ENCODE measurements at regions not wholly inside any gene's neighbourhood (a gene's known extent, or its start where the extent isn't known, plus 50 kb on each side); places are given as distances from the start of the nearest gene placed in this dataset.

DNA sequence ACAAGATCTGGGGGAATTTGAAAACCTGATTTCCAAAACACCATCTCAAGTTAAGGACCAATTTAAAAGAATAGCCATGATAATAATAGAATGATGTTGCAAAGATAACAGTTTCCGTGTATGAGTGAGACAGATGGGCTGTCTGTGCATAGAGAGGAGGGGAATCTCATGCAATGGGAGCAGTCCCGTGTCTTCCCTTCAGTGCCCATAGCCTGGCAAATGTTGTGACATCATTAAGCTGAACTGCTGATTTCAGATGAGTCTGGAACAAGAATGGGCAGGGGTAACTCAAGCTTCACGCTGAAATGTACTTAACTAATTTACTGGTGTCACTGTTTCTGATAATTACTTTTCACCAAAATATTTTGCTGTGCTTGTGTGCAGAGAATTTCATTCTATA lies 454.0 kb downstream of the FOXG1 start:
- no peak for ATAC-seq
- TF ChIP-seq CSDC2 (CRISPR knock-in tag; IDR thresholded peaks at IDR 0.05): no peak
- no peak for TF ChIP-seq ISL1 (CRISPR knock-in tag; IDR thresholded peaks at IDR 0.05)
- TF ChIP-seq OSR1 (CRISPR knock-in tag; IDR thresholded peaks at IDR 0.05): no peak
- TF ChIP-seq ARNTL (CRISPR knock-in tag; IDR thresholded peaks at IDR 0.05; ENCODE audit: borderline replicate concordance, low read depth): no peak
- no peak for TF ChIP-seq GLIS3 (CRISPR knock-in tag; IDR thresholded peaks at IDR 0.05)
- TF ChIP-seq, protein P1, sequence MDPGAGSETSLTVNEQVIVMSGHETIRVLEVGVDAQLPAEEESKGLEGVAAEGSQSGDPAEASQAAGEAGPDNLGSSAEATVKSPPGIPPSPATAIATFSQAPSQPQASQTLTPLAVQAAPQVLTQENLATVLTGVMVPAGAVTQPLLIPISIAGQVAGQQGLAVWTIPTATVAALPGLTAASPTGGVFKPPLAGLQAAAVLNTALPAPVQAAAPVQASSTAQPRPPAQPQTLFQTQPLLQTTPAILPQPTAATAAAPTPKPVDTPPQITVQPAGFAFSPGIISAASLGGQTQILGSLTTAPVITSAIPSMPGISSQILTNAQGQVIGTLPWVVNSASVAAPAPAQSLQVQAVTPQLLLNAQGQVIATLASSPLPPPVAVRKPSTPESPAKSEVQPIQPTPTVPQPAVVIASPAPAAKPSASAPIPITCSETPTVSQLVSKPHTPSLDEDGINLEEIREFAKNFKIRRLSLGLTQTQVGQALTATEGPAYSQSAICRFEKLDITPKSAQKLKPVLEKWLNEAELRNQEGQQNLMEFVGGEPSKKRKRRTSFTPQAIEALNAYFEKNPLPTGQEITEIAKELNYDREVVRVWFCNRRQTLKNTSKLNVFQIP (CRISPR knock-in tag; IDR thresholded peaks at IDR 0.05; ENCODE audit: borderline replicate concordance, low read depth): no peak
- no peak for TF ChIP-seq ZFP30 (CRISPR knock-in tag; IDR thresholded peaks at IDR 0.05)
- no peak for TF ChIP-seq TCF4 (CRISPR knock-in tag; IDR thresholded peaks at IDR 0.05; ENCODE audit: borderline replicate concordance)
- no peak for TF ChIP-seq BACH2 (CRISPR knock-in tag; IDR thresholded peaks at IDR 0.05; ENCODE audit: borderline replicate concordance)
- no peak for TF ChIP-seq ZC3H10 (CRISPR knock-in tag; IDR thresholded peaks at IDR 0.05)
- TF ChIP-seq, protein P2, sequence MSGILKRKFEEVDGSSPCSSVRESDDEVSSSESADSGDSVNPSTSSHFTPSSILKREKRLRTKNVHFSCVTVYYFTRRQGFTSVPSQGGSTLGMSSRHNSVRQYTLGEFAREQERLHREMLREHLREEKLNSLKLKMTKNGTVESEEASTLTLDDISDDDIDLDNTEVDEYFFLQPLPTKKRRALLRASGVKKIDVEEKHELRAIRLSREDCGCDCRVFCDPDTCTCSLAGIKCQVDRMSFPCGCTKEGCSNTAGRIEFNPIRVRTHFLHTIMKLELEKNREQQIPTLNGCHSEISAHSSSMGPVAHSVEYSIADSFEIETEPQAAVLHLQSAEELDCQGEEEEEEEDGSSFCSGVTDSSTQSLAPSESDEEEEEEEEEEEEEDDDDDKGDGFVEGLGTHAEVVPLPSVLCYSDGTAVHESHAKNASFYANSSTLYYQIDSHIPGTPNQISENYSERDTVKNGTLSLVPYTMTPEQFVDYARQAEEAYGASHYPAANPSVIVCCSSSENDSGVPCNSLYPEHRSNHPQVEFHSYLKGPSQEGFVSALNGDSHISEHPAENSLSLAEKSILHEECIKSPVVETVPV (CRISPR knock-in tag; IDR thresholded peaks at IDR 0.05): no peak
- TF ChIP-seq PPARA (CRISPR knock-in tag; IDR thresholded peaks at IDR 0.05; ENCODE audit: borderline replicate concordance): no peak
- TF ChIP-seq ZNF70 (CRISPR knock-in tag; IDR thresholded peaks at IDR 0.05): no peak
- TF ChIP-seq ZFP3 (CRISPR knock-in tag; IDR thresholded peaks at IDR 0.05): no peak
- TF ChIP-seq, protein P3, sequence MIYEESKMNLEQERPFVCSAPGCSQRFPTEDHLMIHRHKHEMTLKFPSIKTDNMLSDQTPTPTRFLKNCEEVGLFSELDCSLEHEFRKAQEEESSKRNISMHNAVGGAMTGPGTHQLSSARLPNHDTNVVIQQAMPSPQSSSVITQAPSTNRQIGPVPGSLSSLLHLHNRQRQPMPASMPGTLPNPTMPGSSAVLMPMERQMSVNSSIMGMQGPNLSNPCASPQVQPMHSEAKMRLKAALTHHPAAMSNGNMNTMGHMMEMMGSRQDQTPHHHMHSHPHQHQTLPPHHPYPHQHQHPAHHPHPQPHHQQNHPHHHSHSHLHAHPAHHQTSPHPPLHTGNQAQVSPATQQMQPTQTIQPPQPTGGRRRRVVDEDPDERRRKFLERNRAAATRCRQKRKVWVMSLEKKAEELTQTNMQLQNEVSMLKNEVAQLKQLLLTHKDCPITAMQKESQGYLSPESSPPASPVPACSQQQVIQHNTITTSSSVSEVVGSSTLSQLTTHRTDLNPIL (CRISPR knock-in tag; IDR thresholded peaks at IDR 0.05; ENCODE audit: low read depth): no peak
- no peak for TF ChIP-seq SNAI2 (CRISPR knock-in tag; IDR thresholded peaks at IDR 0.05)

DNA sequence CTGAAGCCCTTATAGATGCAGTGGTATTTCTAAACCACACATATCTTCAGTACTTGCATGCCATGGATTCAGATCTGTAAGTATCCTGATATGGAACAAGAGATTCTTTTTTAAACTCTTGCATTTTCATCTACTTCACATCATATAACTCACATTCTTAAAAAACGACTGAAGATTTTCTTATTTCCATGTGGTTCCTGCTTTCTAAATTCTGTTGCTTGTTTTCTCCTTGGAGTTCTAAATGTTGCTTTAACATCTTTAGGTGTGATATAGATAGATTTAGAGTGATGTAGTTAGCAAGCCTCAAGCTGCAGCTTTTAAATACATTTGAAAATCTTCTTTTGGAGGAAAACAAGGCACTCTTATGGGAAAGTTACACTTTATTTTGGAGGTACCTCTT lies 455.4 kb downstream of the FOXG1 start:
- no peak for TF ChIP-seq OSR1 (CRISPR knock-in tag; IDR thresholded peaks at IDR 0.05)
- no peak for TF ChIP-seq ISL1 (CRISPR knock-in tag; IDR thresholded peaks at IDR 0.05)
- no peak for TF ChIP-seq BACH2 (CRISPR knock-in tag; IDR thresholded peaks at IDR 0.05; ENCODE audit: borderline replicate concordance)
- TF ChIP-seq, protein P4, sequence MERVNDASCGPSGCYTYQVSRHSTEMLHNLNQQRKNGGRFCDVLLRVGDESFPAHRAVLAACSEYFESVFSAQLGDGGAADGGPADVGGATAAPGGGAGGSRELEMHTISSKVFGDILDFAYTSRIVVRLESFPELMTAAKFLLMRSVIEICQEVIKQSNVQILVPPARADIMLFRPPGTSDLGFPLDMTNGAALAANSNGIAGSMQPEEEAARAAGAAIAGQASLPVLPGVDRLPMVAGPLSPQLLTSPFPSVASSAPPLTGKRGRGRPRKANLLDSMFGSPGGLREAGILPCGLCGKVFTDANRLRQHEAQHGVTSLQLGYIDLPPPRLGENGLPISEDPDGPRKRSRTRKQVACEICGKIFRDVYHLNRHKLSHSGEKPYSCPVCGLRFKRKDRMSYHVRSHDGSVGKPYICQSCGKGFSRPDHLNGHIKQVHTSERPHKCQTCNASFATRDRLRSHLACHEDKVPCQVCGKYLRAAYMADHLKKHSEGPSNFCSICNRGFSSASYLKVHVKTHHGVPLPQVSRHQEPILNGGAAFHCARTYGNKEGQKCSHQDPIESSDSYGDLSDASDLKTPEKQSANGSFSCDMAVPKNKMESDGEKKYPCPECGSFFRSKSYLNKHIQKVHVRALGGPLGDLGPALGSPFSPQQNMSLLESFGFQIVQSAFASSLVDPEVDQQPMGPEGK (CRISPR knock-in tag; IDR thresholded peaks at IDR 0.05; ENCODE audit: borderline replicate concordance): no peak
- TF ChIP-seq CSDC2 (CRISPR knock-in tag; IDR thresholded peaks at IDR 0.05): no peak
- TF ChIP-seq TOX (CRISPR knock-in tag; IDR thresholded peaks at IDR 0.05; ENCODE audit: borderline replicate concordance): no peak
- TF ChIP-seq ZC3H10 (CRISPR knock-in tag; IDR thresholded peaks at IDR 0.05): no peak
- TF ChIP-seq, protein P2 (CRISPR knock-in tag; IDR thresholded peaks at IDR 0.05): no peak
- TF ChIP-seq ZFP3 (CRISPR knock-in tag; IDR thresholded peaks at IDR 0.05): no peak
- TF ChIP-seq ZNF8 (CRISPR knock-in tag; IDR thresholded peaks at IDR 0.05): no peak
- no peak for TF ChIP-seq ZNF70 (CRISPR knock-in tag; IDR thresholded peaks at IDR 0.05)
- TF ChIP-seq RARB (CRISPR knock-in tag; IDR thresholded peaks at IDR 0.05): no peak
- TF ChIP-seq GLIS3 (CRISPR knock-in tag; IDR thresholded peaks at IDR 0.05): no peak
- no peak for TF ChIP-seq SNAI2 (CRISPR knock-in tag; IDR thresholded peaks at IDR 0.05)
- no peak for TF ChIP-seq ARNTL (CRISPR knock-in tag; IDR thresholded peaks at IDR 0.05; ENCODE audit: borderline replicate concordance, low read depth)
- TF ChIP-seq ZNF565 (CRISPR knock-in tag; conservative IDR thresholded peaks at IDR 0.05; ENCODE audit: low read depth): no peak
- TF ChIP-seq PPARA (CRISPR knock-in tag; IDR thresholded peaks at IDR 0.05; ENCODE audit: borderline replicate concordance): no peak
- TF ChIP-seq, protein P3 (CRISPR knock-in tag; IDR thresholded peaks at IDR 0.05; ENCODE audit: low read depth): no peak
- TF ChIP-seq, protein P5, sequence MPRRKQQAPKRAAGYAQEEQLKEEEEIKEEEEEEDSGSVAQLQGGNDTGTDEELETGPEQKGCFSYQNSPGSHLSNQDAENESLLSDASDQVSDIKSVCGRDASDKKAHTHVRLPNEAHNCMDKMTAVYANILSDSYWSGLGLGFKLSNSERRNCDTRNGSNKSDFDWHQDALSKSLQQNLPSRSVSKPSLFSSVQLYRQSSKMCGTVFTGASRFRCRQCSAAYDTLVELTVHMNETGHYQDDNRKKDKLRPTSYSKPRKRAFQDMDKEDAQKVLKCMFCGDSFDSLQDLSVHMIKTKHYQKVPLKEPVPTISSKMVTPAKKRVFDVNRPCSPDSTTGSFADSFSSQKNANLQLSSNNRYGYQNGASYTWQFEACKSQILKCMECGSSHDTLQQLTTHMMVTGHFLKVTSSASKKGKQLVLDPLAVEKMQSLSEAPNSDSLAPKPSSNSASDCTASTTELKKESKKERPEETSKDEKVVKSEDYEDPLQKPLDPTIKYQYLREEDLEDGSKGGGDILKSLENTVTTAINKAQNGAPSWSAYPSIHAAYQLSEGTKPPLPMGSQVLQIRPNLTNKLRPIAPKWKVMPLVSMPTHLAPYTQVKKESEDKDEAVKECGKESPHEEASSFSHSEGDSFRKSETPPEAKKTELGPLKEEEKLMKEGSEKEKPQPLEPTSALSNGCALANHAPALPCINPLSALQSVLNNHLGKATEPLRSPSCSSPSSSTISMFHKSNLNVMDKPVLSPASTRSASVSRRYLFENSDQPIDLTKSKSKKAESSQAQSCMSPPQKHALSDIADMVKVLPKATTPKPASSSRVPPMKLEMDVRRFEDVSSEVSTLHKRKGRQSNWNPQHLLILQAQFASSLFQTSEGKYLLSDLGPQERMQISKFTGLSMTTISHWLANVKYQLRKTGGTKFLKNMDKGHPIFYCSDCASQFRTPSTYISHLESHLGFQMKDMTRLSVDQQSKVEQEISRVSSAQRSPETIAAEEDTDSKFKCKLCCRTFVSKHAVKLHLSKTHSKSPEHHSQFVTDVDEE (CRISPR knock-in tag; IDR thresholded peaks at IDR 0.05): no peak

More for the DNA sequence above, 455.4 kb downstream of the FOXG1 start:
- ATAC-seq: no peak
